ENCODE measurements at regions not wholly inside any gene's neighbourhood (a gene's known extent, or its start where the extent isn't known, plus 50 kb on each side); places are given as distances from the start of the nearest gene placed in this dataset.

DNA sequence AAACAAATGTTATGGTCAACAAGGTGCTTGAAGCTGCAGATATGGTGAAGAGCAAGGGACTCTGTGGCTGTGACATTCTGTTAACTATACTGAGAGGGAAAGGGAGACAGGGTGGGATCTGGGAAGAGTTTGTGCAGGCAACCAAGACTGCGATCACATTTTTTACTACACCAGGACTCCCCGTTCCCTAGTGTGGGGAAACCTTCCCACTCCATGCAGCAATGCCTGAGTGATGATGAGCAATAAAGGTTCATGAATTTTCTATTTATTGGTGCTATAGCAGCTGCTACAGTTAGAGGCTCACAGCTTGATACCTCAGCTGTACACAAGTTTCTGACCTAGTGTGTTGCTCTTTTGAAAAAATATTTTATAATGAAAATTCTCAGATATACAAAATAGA lies 160.9 kb upstream of the SGO1 start:
- H3K27ac Mint-ChIP-seq: no peak overlapping the region
- no peak for DNase-seq (ENCODE audit: low spot score)

More for the DNA sequence above, 160.9 kb upstream of the SGO1 start:
- Mint-ChIP-seq H3K4me1 (peaks cover 26% of the 10 kb centered on the region), H3K27me3 (ENCODE audit: insufficient read depth, low read depth, poor library complexity) (peaks cover 1% of the 10 kb centered on the region), H3K9me3 (peaks cover 8% of the 10 kb centered on the region; the same call in 1 of the 3 replicates), H3K36me3 (ENCODE audit: low read depth) (peaks cover 16% of the 10 kb centered on the region), H3K4me3 (no peak overlapping the region)
- H3K79me2 ChIP-seq (replicated peaks; ENCODE audit: insufficient read depth): no peaks in the 10 kb centered on the region
- no peaks in the 10 kb centered on the region for H3K36me3 ChIP-seq (ENCODE audit: insufficient read depth)
- no peak for ATAC-seq
- TF ChIP-seq ZNF331 (CRISPR knock-in tag; IDR thresholded peaks at IDR 0.05; ENCODE audit: low read depth) (no peak), ZNF114 (CRISPR knock-in tag; IDR thresholded peaks at IDR 0.05) (no peak)
- TF ChIP-seq, protein P1, sequence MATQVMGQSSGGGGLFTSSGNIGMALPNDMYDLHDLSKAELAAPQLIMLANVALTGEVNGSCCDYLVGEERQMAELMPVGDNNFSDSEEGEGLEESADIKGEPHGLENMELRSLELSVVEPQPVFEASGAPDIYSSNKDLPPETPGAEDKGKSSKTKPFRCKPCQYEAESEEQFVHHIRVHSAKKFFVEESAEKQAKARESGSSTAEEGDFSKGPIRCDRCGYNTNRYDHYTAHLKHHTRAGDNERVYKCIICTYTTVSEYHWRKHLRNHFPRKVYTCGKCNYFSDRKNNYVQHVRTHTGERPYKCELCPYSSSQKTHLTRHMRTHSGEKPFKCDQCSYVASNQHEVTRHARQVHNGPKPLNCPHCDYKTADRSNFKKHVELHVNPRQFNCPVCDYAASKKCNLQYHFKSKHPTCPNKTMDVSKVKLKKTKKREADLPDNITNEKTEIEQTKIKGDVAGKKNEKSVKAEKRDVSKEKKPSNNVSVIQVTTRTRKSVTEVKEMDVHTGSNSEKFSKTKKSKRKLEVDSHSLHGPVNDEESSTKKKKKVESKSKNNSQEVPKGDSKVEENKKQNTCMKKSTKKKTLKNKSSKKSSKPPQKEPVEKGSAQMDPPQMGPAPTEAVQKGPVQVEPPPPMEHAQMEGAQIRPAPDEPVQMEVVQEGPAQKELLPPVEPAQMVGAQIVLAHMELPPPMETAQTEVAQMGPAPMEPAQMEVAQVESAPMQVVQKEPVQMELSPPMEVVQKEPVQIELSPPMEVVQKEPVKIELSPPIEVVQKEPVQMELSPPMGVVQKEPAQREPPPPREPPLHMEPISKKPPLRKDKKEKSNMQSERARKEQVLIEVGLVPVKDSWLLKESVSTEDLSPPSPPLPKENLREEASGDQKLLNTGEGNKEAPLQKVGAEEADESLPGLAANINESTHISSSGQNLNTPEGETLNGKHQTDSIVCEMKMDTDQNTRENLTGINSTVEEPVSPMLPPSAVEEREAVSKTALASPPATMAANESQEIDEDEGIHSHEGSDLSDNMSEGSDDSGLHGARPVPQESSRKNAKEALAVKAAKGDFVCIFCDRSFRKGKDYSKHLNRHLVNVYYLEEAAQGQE (IDR thresholded peaks at IDR 0.05; ENCODE audit: unreplicated experiment): no peak
- TF ChIP-seq, protein P2, sequence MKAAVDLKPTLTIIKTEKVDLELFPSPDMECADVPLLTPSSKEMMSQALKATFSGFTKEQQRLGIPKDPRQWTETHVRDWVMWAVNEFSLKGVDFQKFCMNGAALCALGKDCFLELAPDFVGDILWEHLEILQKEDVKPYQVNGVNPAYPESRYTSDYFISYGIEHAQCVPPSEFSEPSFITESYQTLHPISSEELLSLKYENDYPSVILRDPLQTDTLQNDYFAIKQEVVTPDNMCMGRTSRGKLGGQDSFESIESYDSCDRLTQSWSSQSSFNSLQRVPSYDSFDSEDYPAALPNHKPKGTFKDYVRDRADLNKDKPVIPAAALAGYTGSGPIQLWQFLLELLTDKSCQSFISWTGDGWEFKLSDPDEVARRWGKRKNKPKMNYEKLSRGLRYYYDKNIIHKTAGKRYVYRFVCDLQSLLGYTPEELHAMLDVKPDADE (IDR thresholded peaks at IDR 0.05): no peak
- TF ChIP-seq, protein P3, sequence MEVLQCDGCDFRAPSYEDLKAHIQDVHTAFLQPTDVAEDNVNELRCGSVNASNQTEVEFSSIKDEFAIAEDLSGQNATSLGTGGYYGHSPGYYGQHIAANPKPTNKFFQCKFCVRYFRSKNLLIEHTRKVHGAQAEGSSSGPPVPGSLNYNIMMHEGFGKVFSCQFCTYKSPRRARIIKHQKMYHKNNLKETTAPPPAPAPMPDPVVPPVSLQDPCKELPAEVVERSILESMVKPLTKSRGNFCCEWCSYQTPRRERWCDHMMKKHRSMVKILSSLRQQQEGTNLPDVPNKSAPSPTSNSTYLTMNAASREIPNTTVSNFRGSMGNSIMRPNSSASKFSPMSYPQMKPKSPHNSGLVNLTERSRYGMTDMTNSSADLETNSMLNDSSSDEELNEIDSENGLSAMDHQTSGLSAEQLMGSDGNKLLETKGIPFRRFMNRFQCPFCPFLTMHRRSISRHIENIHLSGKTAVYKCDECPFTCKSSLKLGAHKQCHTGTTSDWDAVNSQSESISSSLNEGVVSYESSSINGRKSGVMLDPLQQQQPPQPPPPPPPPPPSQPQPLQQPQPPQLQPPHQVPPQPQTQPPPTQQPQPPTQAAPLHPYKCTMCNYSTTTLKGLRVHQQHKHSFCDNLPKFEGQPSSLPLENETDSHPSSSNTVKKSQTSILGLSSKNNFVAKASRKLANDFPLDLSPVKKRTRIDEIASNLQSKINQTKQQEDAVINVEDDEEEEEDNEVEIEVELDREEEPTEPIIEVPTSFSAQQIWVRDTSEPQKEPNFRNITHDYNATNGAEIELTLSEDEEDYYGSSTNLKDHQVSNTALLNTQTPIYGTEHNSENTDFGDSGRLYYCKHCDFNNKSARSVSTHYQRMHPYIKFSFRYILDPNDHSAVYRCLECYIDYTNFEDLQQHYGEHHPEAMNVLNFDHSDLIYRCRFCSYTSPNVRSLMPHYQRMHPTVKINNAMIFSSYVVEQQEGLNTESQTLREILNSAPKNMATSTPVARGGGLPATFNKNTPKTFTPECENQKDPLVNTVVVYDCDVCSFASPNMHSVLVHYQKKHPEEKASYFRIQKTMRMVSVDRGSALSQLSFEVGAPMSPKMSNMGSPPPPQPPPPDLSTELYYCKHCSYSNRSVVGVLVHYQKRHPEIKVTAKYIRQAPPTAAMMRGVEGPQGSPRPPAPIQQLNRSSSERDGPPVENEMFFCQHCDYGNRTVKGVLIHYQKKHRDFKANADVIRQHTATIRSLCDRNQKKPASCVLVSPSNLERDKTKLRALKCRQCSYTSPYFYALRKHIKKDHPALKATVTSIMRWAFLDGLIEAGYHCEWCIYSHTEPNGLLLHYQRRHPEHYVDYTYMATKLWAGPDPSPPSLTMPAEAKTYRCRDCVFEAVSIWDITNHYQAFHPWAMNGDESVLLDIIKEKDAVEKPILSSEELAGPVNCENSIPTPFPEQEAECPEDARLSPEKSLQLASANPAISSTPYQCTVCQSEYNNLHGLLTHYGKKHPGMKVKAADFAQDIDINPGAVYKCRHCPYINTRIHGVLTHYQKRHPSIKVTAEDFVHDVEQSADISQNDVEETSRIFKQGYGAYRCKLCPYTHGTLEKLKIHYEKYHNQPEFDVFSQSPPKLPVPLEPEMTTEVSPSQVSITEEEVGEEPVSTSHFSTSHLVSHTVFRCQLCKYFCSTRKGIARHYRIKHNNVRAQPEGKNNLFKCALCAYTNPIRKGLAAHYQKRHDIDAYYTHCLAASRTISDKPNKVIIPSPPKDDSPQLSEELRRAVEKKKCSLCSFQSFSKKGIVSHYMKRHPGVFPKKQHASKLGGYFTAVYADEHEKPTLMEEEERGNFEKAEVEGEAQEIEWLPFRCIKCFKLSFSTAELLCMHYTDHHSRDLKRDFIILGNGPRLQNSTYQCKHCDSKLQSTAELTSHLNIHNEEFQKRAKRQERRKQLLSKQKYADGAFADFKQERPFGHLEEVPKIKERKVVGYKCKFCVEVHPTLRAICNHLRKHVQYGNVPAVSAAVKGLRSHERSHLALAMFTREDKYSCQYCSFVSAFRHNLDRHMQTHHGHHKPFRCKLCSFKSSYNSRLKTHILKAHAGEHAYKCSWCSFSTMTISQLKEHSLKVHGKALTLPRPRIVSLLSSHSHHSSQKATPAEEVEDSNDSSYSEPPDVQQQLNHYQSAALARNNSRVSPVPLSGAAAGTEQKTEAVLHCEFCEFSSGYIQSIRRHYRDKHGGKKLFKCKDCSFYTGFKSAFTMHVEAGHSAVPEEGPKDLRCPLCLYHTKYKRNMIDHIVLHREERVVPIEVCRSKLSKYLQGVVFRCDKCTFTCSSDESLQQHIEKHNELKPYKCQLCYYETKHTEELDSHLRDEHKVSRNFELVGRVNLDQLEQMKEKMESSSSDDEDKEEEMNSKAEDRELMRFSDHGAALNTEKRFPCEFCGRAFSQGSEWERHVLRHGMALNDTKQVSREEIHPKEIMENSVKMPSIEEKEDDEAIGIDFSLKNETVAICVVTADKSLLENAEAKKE (CRISPR knock-in tag; IDR thresholded peaks at IDR 0.05): no peak
- H3F3A ChIP-seq (replicated peaks; ENCODE audit: low read depth): no peaks in the 10 kb centered on the region
- H4K20me1 ChIP-seq (replicated peaks; ENCODE audit: insufficient read depth): no peaks in the 10 kb centered on the region
- H3K27me3 ChIP-seq (ENCODE audit: insufficient read depth): no peaks in the 10 kb centered on the region
- no peak overlapping the region for H2AFZ ChIP-seq
- no peak overlapping the region for H3K4me3 ChIP-seq
- H3K9me2 ChIP-seq (ENCODE audit: insufficient read depth): peaks cover 12% of the 10 kb centered on the region
- H3K4me1 ChIP-seq (ENCODE audit: insufficient read depth): peaks cover 14% of the 10 kb centered on the region; the same call in 1 of the 2 replicates
- H3K4me2 ChIP-seq: no peak overlapping the region
- no peak overlapping the region for H3K27ac ChIP-seq (ENCODE audit: low read depth)
